ENCODE measurements at regions not wholly inside any gene's neighbourhood (a gene's known extent, or its start where the extent isn't known, plus 50 kb on each side); places are given as distances from the start of the nearest gene placed in this dataset.
"Not testable (repeated sequence)": the region's sequence is repeated elsewhere in the genome, so short reads cannot be mapped to it uniquely, and the experiment has no call there.

GRCh38 chr6:6758915-6759654, 170.6 kb downstream of the LY86 start:
- no peak overlapping the region for H3K27ac ChIP-seq
- TF ChIP-seq ZFX (IDR thresholded peaks at IDR 0.05; ENCODE audit: borderline replicate concordance): no peak
- TF ChIP-seq, protein P1, sequence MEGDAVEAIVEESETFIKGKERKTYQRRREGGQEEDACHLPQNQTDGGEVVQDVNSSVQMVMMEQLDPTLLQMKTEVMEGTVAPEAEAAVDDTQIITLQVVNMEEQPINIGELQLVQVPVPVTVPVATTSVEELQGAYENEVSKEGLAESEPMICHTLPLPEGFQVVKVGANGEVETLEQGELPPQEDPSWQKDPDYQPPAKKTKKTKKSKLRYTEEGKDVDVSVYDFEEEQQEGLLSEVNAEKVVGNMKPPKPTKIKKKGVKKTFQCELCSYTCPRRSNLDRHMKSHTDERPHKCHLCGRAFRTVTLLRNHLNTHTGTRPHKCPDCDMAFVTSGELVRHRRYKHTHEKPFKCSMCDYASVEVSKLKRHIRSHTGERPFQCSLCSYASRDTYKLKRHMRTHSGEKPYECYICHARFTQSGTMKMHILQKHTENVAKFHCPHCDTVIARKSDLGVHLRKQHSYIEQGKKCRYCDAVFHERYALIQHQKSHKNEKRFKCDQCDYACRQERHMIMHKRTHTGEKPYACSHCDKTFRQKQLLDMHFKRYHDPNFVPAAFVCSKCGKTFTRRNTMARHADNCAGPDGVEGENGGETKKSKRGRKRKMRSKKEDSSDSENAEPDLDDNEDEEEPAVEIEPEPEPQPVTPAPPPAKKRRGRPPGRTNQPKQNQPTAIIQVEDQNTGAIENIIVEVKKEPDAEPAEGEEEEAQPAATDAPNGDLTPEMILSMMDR (IDR thresholded peaks at IDR 0.05): peak; percentile 47

- H3K27ac ChIP-seq: no peak overlapping the region
- TF ChIP-seq, protein P1 (IDR thresholded peaks at IDR 0.05): no peak
- TF ChIP-seq ZFX (IDR thresholded peaks at IDR 0.05; ENCODE audit: borderline replicate concordance): no peak
Observed at GRCh38 chr6:6760002-6760401, 171.5 kb downstream of the LY86 start.

DNA sequence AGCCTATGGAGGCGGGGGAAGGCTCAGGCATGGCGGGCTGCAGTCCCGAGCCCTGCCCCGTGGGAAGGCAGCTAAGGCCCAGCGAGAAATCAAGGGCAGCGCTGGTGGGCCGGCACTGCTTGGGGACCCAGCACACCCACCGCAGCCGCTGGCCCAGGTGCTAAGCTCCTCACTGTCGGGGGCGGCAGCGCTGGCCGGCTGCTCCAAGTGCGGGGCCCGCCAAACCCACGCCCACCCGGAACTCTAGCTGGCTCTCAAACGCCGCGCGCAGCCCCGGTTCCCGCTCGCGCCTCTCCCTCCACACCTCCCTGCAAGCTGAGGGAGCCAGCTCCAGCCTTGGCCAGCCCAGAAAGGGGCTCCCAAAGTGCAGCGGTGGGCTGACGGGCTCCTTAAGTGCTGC, 174.0 kb downstream of the LY86 start:
- not testable (repeated sequence) for H3K27ac ChIP-seq

GRCh38 chr6:6764764-6765434, 176.4 kb downstream of the LY86 start:
- no peak overlapping the region for H3K27ac ChIP-seq
- TF ChIP-seq, protein P1 (IDR thresholded peaks at IDR 0.05): no peak
- TF ChIP-seq ZFX (IDR thresholded peaks at IDR 0.05; ENCODE audit: borderline replicate concordance): no peak

DNA sequence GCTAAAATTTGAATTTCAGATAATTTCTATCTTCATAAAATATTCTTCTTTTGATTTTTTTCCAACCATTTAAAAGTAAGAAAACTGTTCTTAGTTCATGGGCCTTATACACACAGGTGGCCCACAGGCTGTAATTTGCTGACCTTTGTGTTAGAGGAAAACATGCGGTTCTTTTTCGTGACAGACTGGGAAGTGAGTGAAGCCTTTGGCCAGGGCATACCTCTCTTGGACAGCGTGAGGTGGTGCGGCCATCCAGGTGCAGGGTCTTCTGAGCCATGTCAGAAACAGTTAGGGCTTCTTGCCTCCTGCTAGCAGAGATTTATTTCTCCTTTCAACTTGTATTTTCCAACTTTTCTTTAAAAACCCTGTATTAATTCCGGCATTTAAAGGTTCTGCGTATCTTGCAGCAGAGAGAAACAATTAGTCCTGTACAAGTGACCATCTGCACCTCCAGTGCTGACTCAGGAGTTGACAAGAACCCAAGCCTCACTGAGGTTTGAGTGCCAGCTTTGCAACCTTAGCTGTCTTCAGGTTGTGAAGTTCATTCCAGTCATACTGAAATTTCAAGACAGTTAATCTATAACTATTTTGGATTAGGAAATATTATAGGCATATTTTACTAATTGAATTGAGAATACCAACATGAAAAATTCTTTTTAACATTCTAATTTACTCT, 177.8 kb downstream of the LY86 start:
- TF ChIP-seq ZFX (IDR thresholded peaks at IDR 0.05; ENCODE audit: borderline replicate concordance): no peak
- TF ChIP-seq, protein P1 (IDR thresholded peaks at IDR 0.05): no peak
- H3K27ac ChIP-seq: no peak overlapping the region

- H3K27ac ChIP-seq: no peak overlapping the region
- TF ChIP-seq ZFX (IDR thresholded peaks at IDR 0.05; ENCODE audit: borderline replicate concordance): no peak
- TF ChIP-seq, protein P1 (IDR thresholded peaks at IDR 0.05): no peak
Observed at GRCh38 chr6:6769466-6769865, 180.9 kb downstream of the LY86 start.

GRCh38 chr6:6771224-6771945, 182.9 kb downstream of the LY86 start:
- TF ChIP-seq ZFX (IDR thresholded peaks at IDR 0.05; ENCODE audit: borderline replicate concordance): no peak
- TF ChIP-seq, protein P1 (IDR thresholded peaks at IDR 0.05): no peak
- H3K27ac ChIP-seq: no peak overlapping the region

Data from 22Rv1 (cell line).